ENCODE measurements at regions not wholly inside any gene's neighbourhood (a gene's known extent, or its start where the extent isn't known, plus 50 kb on each side); places are given as distances from the start of the nearest gene placed in this dataset.

GRCh38 chr18:60846396-60846795 lies 473.8 kb upstream of the MC4R start:
- WGBS, 2 donors, result 60 to 68% methylated on average over 6 of the region's 6 CpGs
- Histone ChIP-seq H3K36me3 (replicated peaks in 1 of 2; ENCODE audit: insufficient read depth in 1 of 2, low read depth in 2 of 2) (no peaks in the 10 kb centered on the region), H3K27ac (no peak overlapping the region), H3K9me3 (no peaks in the 10 kb centered on the region), H3K27me3 (no peaks in the 10 kb centered on the region), H3K4me3 (no peak overlapping the region), H3K4me1 (no peaks in the 10 kb centered on the region)
- intact Hi-C loops (cut with DNase I), result no loop called here
- no peak for DNase-seq
- TF ChIP-seq CTCF (IDR thresholded peaks at IDR 0.05) (no peak), POLR2A (IDR thresholded peaks at IDR 0.05) (no peak)
- ATAC-seq, result no peak

- Histone ChIP-seq H3K4me3 (no peak overlapping the region), H3K36me3 (replicated peaks in 1 of 2; ENCODE audit: insufficient read depth in 1 of 2, low read depth in 2 of 2) (no peaks in the 10 kb centered on the region), H3K27me3 (no peaks in the 10 kb centered on the region), H3K27ac (no peak overlapping the region), H3K9me3 (no peaks in the 10 kb centered on the region), H3K4me1 (no peaks in the 10 kb centered on the region)
- no peak for ATAC-seq
- intact Hi-C loops (cut with DNase I), result no loop called here
- WGBS, 2 donors, result 58 to 63% methylated on average over 3 of the region's 3 CpGs
- TF ChIP-seq POLR2A (IDR thresholded peaks at IDR 0.05) (no peak), CTCF (IDR thresholded peaks at IDR 0.05) (no peak)
- no peak for DNase-seq
These were observed 474.9 kb upstream of the MC4R start for GRCh38 chr18:60847517-60847916.

GRCh38 chr18:60861575-60861974 lies 471.7 kb upstream of the CDH20 start:
- no peak for TF ChIP-seq CTCF (IDR thresholded peaks at IDR 0.05)
- no peak for TF ChIP-seq POLR2A (IDR thresholded peaks at IDR 0.05)
- Histone ChIP-seq H3K9me3 (no peaks in the 10 kb centered on the region), H3K4me1 (no peaks in the 10 kb centered on the region), H3K4me3 (no peak overlapping the region), H3K27ac (no peak overlapping the region), H3K27me3 (no peaks in the 10 kb centered on the region), H3K36me3 (replicated peaks in 1 of 2; ENCODE audit: insufficient read depth in 1 of 2, low read depth in 2 of 2) (no peaks in the 10 kb centered on the region)
- DNase-seq (no peak), ATAC-seq (no peak)
- intact Hi-C loops (cut with DNase I), result no loop called here

GRCh38 chr18:60862988-60863387 lies 470.2 kb upstream of the CDH20 start:
- H3K9me3 ChIP-seq, result no peaks in the 10 kb centered on the region
- WGBS, 2 donors, result 66 to 69% methylated on average over 3 of the region's 3 CpGs
- H3K27ac ChIP-seq, result no peak overlapping the region
- H3K4me1 ChIP-seq, result no peaks in the 10 kb centered on the region
- ATAC-seq (no peak), DNase-seq (no peak)
- intact Hi-C loops (cut with DNase I), result no loop called here
- no peaks in the 10 kb centered on the region for H3K36me3 ChIP-seq (replicated peaks in 1 of 2; ENCODE audit: insufficient read depth in 1 of 2, low read depth in 2 of 2)
- no peaks in the 10 kb centered on the region for H3K27me3 ChIP-seq
- H3K4me3 ChIP-seq, result no peak overlapping the region
- TF ChIP-seq POLR2A (IDR thresholded peaks at IDR 0.05) (no peak), CTCF (IDR thresholded peaks at IDR 0.05) (no peak)

- TF ChIP-seq CTCF (IDR thresholded peaks at IDR 0.05), result no peak
- no peak for TF ChIP-seq POLR2A (IDR thresholded peaks at IDR 0.05)
- Histone ChIP-seq H3K27me3 (no peaks in the 10 kb centered on the region), H3K4me1 (no peaks in the 10 kb centered on the region), H3K36me3 (replicated peaks in 1 of 2; ENCODE audit: insufficient read depth in 1 of 2, low read depth in 2 of 2) (no peaks in the 10 kb centered on the region), H3K27ac (no peak overlapping the region), H3K4me3 (no peak overlapping the region), H3K9me3 (no peaks in the 10 kb centered on the region)
- ATAC-seq, result no peak
- no peak for DNase-seq
- intact Hi-C loops (cut with DNase I), result no loop called here
- 44 to 45% methylated on average over 2 of the region's 2 CpGs for WGBS, 2 donors
These were observed 467.4 kb upstream of the CDH20 start for GRCh38 chr18:60865801-60866200.

All from body of pancreas (tissue), 4 donors.